Loucy (cell line): ENCODE measurements at regions not wholly inside any gene's neighbourhood (a gene's known extent, or its start where the extent isn't known, plus 50 kb on each side); places are given as distances from the start of the nearest gene placed in this dataset.

Source experiments
- EZH2phosphoT487 ChIP-seq: fragments of 200-600 bp; IDR thresholded peaks from 2 replicates; pipeline ENCODE4 v1.6.1; 2018; ENCODE audit warnings: antibody characterized with exemption, mild to moderate bottlenecking, moderate library complexity, borderline replicate concordance
- TF ChIP-seq, protein P1 (sequence below): fragments of 200-600 bp; sonication (generic); conservative IDR thresholded peaks from 2 replicates; pipeline ENCODE4 v1.5.1; 2014; ENCODE audit warnings: mild to moderate bottlenecking, antibody characterized with exemption, low read length

DNA sequence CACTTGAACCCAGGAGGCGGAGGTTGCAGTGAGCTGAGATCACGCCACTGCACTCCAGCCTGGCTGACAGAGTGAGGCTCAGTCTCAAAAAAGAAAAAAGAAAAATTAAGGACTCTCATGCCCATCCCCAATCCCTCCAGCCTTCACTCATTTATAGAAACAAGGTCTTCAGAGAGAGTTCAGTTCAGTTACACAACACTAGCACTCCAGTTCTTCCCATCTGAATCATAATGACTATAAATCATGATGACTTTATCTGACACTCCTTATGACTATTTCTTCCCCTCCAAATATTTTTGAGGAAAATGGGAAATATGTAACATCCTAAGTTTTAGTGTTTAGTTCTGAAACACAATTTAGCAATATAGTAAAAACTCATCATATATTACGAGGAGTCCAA lies 107.4 kb upstream of the LSM8 start:
- TF ChIP-seq, protein P1, sequence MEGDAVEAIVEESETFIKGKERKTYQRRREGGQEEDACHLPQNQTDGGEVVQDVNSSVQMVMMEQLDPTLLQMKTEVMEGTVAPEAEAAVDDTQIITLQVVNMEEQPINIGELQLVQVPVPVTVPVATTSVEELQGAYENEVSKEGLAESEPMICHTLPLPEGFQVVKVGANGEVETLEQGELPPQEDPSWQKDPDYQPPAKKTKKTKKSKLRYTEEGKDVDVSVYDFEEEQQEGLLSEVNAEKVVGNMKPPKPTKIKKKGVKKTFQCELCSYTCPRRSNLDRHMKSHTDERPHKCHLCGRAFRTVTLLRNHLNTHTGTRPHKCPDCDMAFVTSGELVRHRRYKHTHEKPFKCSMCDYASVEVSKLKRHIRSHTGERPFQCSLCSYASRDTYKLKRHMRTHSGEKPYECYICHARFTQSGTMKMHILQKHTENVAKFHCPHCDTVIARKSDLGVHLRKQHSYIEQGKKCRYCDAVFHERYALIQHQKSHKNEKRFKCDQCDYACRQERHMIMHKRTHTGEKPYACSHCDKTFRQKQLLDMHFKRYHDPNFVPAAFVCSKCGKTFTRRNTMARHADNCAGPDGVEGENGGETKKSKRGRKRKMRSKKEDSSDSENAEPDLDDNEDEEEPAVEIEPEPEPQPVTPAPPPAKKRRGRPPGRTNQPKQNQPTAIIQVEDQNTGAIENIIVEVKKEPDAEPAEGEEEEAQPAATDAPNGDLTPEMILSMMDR, result no peak
- no peak for TF ChIP-seq EZH2phosphoT487
